PC-3 (cell line): ENCODE measurements at regions not wholly inside any gene's neighbourhood (a gene's known extent, or its start where the extent isn't known, plus 50 kb on each side); places are given as distances from the start of the nearest gene placed in this dataset.

Experiments
- ATAC-seq: fragments of 200-7000 bp; cut with Tn5 transposase; 2 replicates; pipeline ENCODE4 v1.9.1; 2020; ENCODE audit warnings: mild to moderate bottlenecking, moderate library complexity
- BruUV-seq: library from RNA; stranded (reverse); fragments of 400-500 nt; replicated peaks from 2 replicates; lab custom pipeline; 2021; lab: Mats Ljungman, UMichigan
- CTCF ChIA-PET: fragments of 300-600 bp; sonication (Branson Sonifier 250); formaldehyde crosslinking; loops from one replicate; lab custom pipeline; 2022; ENCODE audit warnings: antibody characterized with exemption; lab: Charles Lee
- POLR2A ChIA-PET: fragments of 300-600 bp; sonication (Branson Sonifier 250); formaldehyde crosslinking; loops from one replicate; lab custom pipeline; 2022; ENCODE audit warnings: antibody characterized with exemption; ENCODE audit not compliant: unreplicated experiment; lab: Charles Lee
- DNase-seq: peaks from one replicate; pipeline ENCODE4 v3.0.0-alpha.2; 2015
- H2AFZ ChIP-seq: fragments of 300-600 bp; sonication (generic); 2 replicates; pipeline ENCODE4 v1.6.0; 2016; ENCODE audit warnings: antibody characterized with exemption, low read length
- H3F3A ChIP-seq: fragments of 300-600 bp; sonication (generic); one replicate; pipeline ENCODE4 v1.6.0; 2017; ENCODE audit warnings: antibody characterized with exemption, low read length, control low read depth, mild to moderate bottlenecking; ENCODE audit not compliant: unreplicated experiment
- H3K27ac ChIP-seq: fragments of 300-600 bp; sonication (generic); 2 replicates; pipeline ENCODE4 v1.5.1; 2016; ENCODE audit warnings: mild to moderate bottlenecking, low read length
- H3K27me3 ChIP-seq: fragments of 300-600 bp; sonication (generic); 2 replicates; pipeline ENCODE4 v1.6.1; 2016; ENCODE audit warnings: low read length, mixed read lengths
- H3K36me3 ChIP-seq: fragments of 300-600 bp; sonication (generic); 2 replicates; pipeline ENCODE4 v1.6.1; 2016; ENCODE audit warnings: low read depth, mixed run types, low read length, mixed read lengths
- H3K4me1 ChIP-seq: fragments of 300-600 bp; sonication (generic); 2 replicates; pipeline ENCODE4 v1.5.1; 2016; ENCODE audit warnings: low read length; ENCODE audit not compliant: insufficient read depth
- H3K4me2 ChIP-seq: fragments of 300-600 bp; sonication (generic); 2 replicates; pipeline ENCODE4 v1.6.0; 2016; ENCODE audit warnings: low read length
- H3K4me3 ChIP-seq: fragments of 300-600 bp; sonication (generic); 2 replicates; pipeline ENCODE4 v1.5.1; 2016; ENCODE audit warnings: mild to moderate bottlenecking, low read length, mixed read lengths
- H3K79me2 ChIP-seq: fragments of 300-600 bp; sonication (generic); 2 replicates; pipeline ENCODE4 v1.6.1; 2017; ENCODE audit warnings: low read length, mixed read lengths
- H3K9ac ChIP-seq: fragments of 300-600 bp; sonication (generic); 2 replicates; pipeline ENCODE4 v1.6.0; 2016; ENCODE audit warnings: mild to moderate bottlenecking, low read length
- H3K9me2 ChIP-seq: fragments of 300-600 bp; sonication (generic); replicated peaks from 2 replicates; pipeline ENCODE4 v1.6.1; 2016; ENCODE audit warnings: mixed run types, low read length, mixed read lengths
- H3K9me3 ChIP-seq: fragments of 300-600 bp; sonication (generic); 2 replicates; pipeline ENCODE4 v1.6.1; 2016; ENCODE audit warnings: low read length, mixed read lengths
- H4K20me1 ChIP-seq: fragments of 300-600 bp; sonication (generic); 2 replicates; pipeline ENCODE4 v1.6.1; 2016; ENCODE audit warnings: low read length, mixed read lengths
- EZH2 ChIP-seq: fragments of 300-600 bp; sonication (generic); IDR thresholded peaks from one replicate; pipeline ENCODE4 v1.6.1; 2017; ENCODE audit warnings: antibody characterized with exemption, mild to moderate bottlenecking, low read length; ENCODE audit not compliant: unreplicated experiment
- EZH2phosphoT487 ChIP-seq: fragments of 300-600 bp; sonication (generic); IDR thresholded peaks from 2 replicates; pipeline ENCODE4 v1.6.1; 2018; ENCODE audit warnings: mild to moderate bottlenecking, antibody characterized with exemption, low read length, borderline replicate concordance
- intact Hi-C: fragments of 100-400 bp; cut with micrococcal nuclease; formaldehyde crosslinking; loops from 2 replicates; pipeline ENCODE4 v1.9.0; 2023
- TF ChIP-seq, protein P1 (sequence below): fragments of 300-600 bp; sonication (generic); conservative IDR thresholded peaks from 2 replicates; pipeline ENCODE4 v1.5.1; 2017; ENCODE audit warnings: antibody characterized with exemption, low read depth, mild to moderate bottlenecking, low read length

DNA sequence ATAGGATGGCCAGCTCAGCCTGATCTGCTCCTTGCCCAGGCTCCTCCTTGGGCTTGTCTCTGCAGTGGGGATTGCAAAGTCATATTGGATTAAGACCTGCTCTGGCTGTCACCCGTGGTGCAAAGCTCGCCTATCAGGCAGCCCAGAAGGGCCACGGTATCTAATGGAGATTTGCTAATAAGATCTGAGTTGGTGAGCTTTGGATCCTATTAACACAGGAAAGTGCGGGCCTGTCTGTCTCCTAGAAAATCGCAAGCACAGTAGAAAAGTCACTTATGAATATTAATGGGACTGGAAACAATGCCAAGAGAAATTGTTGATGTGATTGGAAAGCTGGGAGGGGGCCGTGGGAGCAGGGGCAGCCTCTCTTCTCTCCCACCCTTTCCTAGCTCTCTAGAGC, 72.8 kb downstream of the CHST1 start:
- Histone ChIP-seq H3K79me2 (no peaks in the 10 kb centered on the region), H3K36me3 (no peaks in the 10 kb centered on the region), H3K27ac (no peak overlapping the region), H3K9me3 (no peaks in the 10 kb centered on the region), H2AFZ (no peak overlapping the region), H3K27me3 (peaks cover 27% of the 10 kb centered on the region), H3K4me3 (no peak overlapping the region), H3K9ac (no peak overlapping the region), H3F3A (no peaks in the 10 kb centered on the region), H3K9me2 (no peaks in the 10 kb centered on the region), H4K20me1 (no peaks in the 10 kb centered on the region), H3K4me2 (no peak overlapping the region), H3K4me1 (no peaks in the 10 kb centered on the region)
- ATAC-seq (no peak), DNase-seq (no peak)
- intact Hi-C loops = no loop called here
- CTCF ChIA-PET = no interaction called here
- BruUV-seq = no TSS peak
- TF ChIP-seq EZH2 (no peak), EZH2phosphoT487 (no peak)
- TF ChIP-seq, protein P1, sequence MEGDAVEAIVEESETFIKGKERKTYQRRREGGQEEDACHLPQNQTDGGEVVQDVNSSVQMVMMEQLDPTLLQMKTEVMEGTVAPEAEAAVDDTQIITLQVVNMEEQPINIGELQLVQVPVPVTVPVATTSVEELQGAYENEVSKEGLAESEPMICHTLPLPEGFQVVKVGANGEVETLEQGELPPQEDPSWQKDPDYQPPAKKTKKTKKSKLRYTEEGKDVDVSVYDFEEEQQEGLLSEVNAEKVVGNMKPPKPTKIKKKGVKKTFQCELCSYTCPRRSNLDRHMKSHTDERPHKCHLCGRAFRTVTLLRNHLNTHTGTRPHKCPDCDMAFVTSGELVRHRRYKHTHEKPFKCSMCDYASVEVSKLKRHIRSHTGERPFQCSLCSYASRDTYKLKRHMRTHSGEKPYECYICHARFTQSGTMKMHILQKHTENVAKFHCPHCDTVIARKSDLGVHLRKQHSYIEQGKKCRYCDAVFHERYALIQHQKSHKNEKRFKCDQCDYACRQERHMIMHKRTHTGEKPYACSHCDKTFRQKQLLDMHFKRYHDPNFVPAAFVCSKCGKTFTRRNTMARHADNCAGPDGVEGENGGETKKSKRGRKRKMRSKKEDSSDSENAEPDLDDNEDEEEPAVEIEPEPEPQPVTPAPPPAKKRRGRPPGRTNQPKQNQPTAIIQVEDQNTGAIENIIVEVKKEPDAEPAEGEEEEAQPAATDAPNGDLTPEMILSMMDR = no peak
- POLR2A ChIA-PET = no interaction called here

DNA sequence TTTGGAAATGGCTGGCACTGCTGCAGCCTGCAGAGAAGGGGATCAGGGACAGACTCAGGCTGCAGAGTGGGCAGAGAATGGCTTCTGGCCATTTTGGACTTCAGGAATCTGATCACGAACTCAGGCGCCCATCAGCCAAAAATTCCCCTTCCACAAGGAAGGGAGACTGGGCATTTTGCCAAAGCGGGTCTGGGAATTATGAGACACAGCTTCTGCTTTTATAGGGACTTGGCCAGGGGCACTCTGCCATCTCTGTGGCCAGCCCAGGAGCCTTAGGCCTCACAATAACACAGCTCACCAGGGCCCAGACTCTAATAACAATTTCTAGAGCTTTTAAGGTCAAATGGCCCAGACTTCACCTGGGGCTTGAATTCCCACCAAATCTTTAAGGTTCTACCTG, 74.7 kb downstream of the CHST1 start:
- ChIA-PET CTCF (no interaction called here), POLR2A (no interaction called here)
- Histone ChIP-seq H2AFZ (no peak overlapping the region), H3K4me2 (no peak overlapping the region), H3K79me2 (no peaks in the 10 kb centered on the region), H3K36me3 (no peaks in the 10 kb centered on the region), H3K9ac (no peak overlapping the region), H4K20me1 (no peaks in the 10 kb centered on the region), H3K9me2 (no peaks in the 10 kb centered on the region), H3F3A (no peaks in the 10 kb centered on the region), H3K27me3 (peaks cover 20% of the 10 kb centered on the region; the same call in 1 of the 2 replicates), H3K9me3 (no peaks in the 10 kb centered on the region), H3K27ac (no peak overlapping the region), H3K4me3 (no peak overlapping the region), H3K4me1 (no peaks in the 10 kb centered on the region)
- intact Hi-C loops = no loop called here
- BruUV-seq = no TSS peak
- TF ChIP-seq EZH2 = no peak
- TF ChIP-seq EZH2phosphoT487 = no peak
- TF ChIP-seq, protein P1 = no peak
- DNase-seq = no peak
- no peak for ATAC-seq

DNA sequence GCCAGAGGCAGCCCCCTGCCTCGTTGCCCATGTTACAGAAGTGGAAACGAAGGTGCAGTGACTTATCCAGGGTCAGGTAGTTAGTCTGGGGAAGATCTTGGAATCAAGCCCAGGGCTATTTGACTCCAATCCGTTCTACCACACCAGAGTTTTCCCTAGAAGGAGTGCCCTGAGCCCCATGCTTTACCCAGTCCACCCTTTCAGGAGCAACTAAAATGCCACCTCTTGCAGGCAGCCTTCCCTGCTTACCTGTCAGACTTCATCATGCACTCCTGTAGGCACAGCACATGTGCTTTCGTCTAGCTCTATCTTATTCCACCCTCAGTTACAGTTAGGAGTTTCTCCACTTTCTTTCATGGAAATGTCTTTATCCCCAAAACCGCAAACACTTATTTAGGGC, 80.2 kb downstream of the CHST1 start:
- no peak overlapping the region for H3K4me3 ChIP-seq
- peaks cover 6% of the 10 kb centered on the region; the same call in 1 of the 2 replicates for H3K27me3 ChIP-seq
- no peaks in the 10 kb centered on the region for H3K4me1 ChIP-seq
- no TSS peak for BruUV-seq
- TF ChIP-seq EZH2 (no peak), EZH2phosphoT487 (no peak)
- TF ChIP-seq, protein P1 = no peak
- POLR2A ChIA-PET = no interaction called here
- intact Hi-C loops = no loop called here
- no peaks in the 10 kb centered on the region for H3K36me3 ChIP-seq
- no peak overlapping the region for H2AFZ ChIP-seq
- H3K9me3 ChIP-seq = no peaks in the 10 kb centered on the region
- CTCF ChIA-PET = no interaction called here
- H3K9me2 ChIP-seq = no peaks in the 10 kb centered on the region
- no peak overlapping the region for H3K27ac ChIP-seq
- H3K9ac ChIP-seq = no peak overlapping the region
- no peak overlapping the region for H3K4me2 ChIP-seq
- no peak for DNase-seq
- H3K79me2 ChIP-seq = no peaks in the 10 kb centered on the region
- H4K20me1 ChIP-seq = no peaks in the 10 kb centered on the region
- no peaks in the 10 kb centered on the region for H3F3A ChIP-seq
- no peak for ATAC-seq
